ENCODE measurements at regions not wholly inside any gene's neighbourhood (a gene's known extent, or its start where the extent isn't known, plus 50 kb on each side); places are given as distances from the start of the nearest gene placed in this dataset.

- Histone ChIP-seq H3K27me3 (ENCODE audit: insufficient read depth, insufficient read length) (no peaks in the 10 kb centered on the region), H3K9ac (ENCODE audit: insufficient read length, low read depth) (no peak overlapping the region), H3K9me3 (ENCODE audit: insufficient read depth, low read length) (no peaks in the 10 kb centered on the region), H3K4me3 (ENCODE audit: insufficient read length, low read depth) (no peak overlapping the region), H3K36me3 (ENCODE audit: insufficient read depth, insufficient read length, low read length) (no peaks in the 10 kb centered on the region), H3K4me1 (ENCODE audit: insufficient read depth, insufficient read length) (no peaks in the 10 kb centered on the region)
- no peak for TF ChIP-seq ZNF274 (IDR thresholded peaks at IDR 0.05; ENCODE audit: low read depth, low read length)
- no peak for TF ChIP-seq SUZ12 (IDR thresholded peaks at IDR 0.05; ENCODE audit: extremely low read depth, insufficient read depth, insufficient read length)
- TF ChIP-seq YY1 (IDR thresholded peaks at IDR 0.05; ENCODE audit: insufficient read depth, insufficient read length), result no peak
- DNase-seq (ENCODE audit: low read depth, low spot score), result no peak
Observed at GRCh38 chr11:21636561-21636960, 556.3 kb upstream of the ANO5 start.

DNA sequence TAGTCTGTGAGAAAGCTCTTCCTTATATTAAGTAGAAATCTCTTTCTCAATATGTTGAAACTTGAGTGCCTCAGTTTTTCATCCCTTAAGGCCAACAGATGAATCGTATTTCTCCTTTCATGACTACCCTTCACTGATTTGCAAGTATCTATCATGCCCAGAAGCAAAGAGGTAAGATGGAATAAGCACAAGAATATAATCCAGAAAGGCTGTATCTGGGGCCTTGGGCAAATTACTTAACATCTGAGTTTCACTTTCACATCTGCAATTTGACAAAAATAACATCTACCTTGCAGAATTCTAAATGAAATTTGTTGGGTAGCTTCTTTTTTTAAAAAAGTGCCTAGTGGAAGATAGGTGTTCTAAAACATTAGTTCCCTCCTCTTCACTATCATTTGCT, 552.4 kb upstream of the ANO5 start:
- H3K27me3 ChIP-seq (ENCODE audit: insufficient read depth, insufficient read length), result no peaks in the 10 kb centered on the region
- no peak for DNase-seq (ENCODE audit: low read depth, low spot score)
- TF ChIP-seq YY1 (IDR thresholded peaks at IDR 0.05; ENCODE audit: insufficient read depth, insufficient read length), result no peak
- TF ChIP-seq ZNF274 (IDR thresholded peaks at IDR 0.05; ENCODE audit: low read depth, low read length), result no peak
- no peak for TF ChIP-seq SUZ12 (IDR thresholded peaks at IDR 0.05; ENCODE audit: extremely low read depth, insufficient read depth, insufficient read length)
- no peak overlapping the region for H3K9ac ChIP-seq (ENCODE audit: insufficient read length, low read depth)
- no peaks in the 10 kb centered on the region for H3K36me3 ChIP-seq (ENCODE audit: insufficient read depth, insufficient read length, low read length)
- no peak overlapping the region for H3K4me3 ChIP-seq (ENCODE audit: insufficient read length, low read depth)
- no peaks in the 10 kb centered on the region for H3K9me3 ChIP-seq (ENCODE audit: insufficient read depth, low read length)
- H3K4me1 ChIP-seq (ENCODE audit: insufficient read depth, insufficient read length), result no peaks in the 10 kb centered on the region

DNA sequence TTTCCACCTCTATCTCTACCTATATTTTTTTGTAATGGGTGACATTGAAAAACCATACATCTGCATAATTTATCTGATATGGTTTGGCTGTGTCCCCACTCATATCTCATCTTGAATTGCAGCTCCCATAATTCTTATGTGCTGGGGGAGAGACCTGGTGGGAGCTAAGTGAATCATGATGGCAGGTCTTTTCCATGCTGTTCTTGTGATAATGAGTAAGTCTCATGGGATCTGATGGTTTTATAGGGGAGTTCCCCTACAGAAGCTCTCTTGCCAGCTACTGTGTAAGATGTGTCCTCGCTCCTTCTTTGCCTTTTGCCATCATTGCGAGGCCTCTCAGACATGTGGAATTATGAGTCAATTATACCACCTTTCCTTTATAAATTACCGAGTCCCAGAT, 551.0 kb upstream of the ANO5 start:
- Histone ChIP-seq H3K36me3 (ENCODE audit: insufficient read depth, insufficient read length, low read length) (no peaks in the 10 kb centered on the region), H3K9me3 (ENCODE audit: insufficient read depth, low read length) (no peaks in the 10 kb centered on the region), H3K9ac (ENCODE audit: insufficient read length, low read depth) (no peak overlapping the region), H3K27me3 (ENCODE audit: insufficient read depth, insufficient read length) (no peaks in the 10 kb centered on the region), H3K4me3 (ENCODE audit: insufficient read length, low read depth) (no peak overlapping the region), H3K4me1 (ENCODE audit: insufficient read depth, insufficient read length) (no peaks in the 10 kb centered on the region)
- TF ChIP-seq YY1 (IDR thresholded peaks at IDR 0.05; ENCODE audit: insufficient read depth, insufficient read length), result no peak
- no peak for TF ChIP-seq ZNF274 (IDR thresholded peaks at IDR 0.05; ENCODE audit: low read depth, low read length)
- no peak for TF ChIP-seq SUZ12 (IDR thresholded peaks at IDR 0.05; ENCODE audit: extremely low read depth, insufficient read depth, insufficient read length)
- DNase-seq (ENCODE audit: low read depth, low spot score), result no peak

- H3K9ac ChIP-seq (ENCODE audit: insufficient read length, low read depth), result no peak overlapping the region
- no peak for TF ChIP-seq SUZ12 (IDR thresholded peaks at IDR 0.05; ENCODE audit: extremely low read depth, insufficient read depth, insufficient read length)
- no peak for TF ChIP-seq YY1 (IDR thresholded peaks at IDR 0.05; ENCODE audit: insufficient read depth, insufficient read length)
- no peak for TF ChIP-seq ZNF274 (IDR thresholded peaks at IDR 0.05; ENCODE audit: low read depth, low read length)
- no peaks in the 10 kb centered on the region for H3K36me3 ChIP-seq (ENCODE audit: insufficient read depth, insufficient read length, low read length)
- H3K4me3 ChIP-seq (ENCODE audit: insufficient read length, low read depth), result no peak overlapping the region
- no peak for DNase-seq (ENCODE audit: low read depth, low spot score)
- no peaks in the 10 kb centered on the region for H3K9me3 ChIP-seq (ENCODE audit: insufficient read depth, low read length)
- no peaks in the 10 kb centered on the region for H3K4me1 ChIP-seq (ENCODE audit: insufficient read depth, insufficient read length)
- no peaks in the 10 kb centered on the region for H3K27me3 ChIP-seq (ENCODE audit: insufficient read depth, insufficient read length)
Observed at GRCh38 chr11:21646351-21646750, 546.5 kb upstream of the ANO5 start.

DNA sequence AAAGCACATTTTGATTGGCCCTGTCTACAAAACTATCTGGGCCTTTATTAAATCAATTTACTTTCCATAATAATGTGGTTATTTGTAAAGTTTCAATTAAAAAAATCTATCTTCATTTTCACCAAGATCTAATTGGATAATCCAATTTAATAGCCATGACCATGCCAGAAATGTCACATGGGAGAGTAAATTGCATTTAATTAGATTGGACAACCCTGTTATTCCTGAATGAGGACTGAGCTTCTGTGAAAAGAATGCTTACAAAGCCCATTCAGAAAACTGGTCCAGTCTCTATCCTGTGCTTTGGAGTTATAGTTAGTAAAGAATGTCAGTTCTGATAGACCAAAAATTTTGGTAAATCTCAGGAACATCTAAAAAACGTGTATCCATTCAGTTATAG, 541.9 kb upstream of the ANO5 start:
- H3K36me3 ChIP-seq (ENCODE audit: insufficient read depth, insufficient read length, low read length), result no peaks in the 10 kb centered on the region
- TF ChIP-seq YY1 (IDR thresholded peaks at IDR 0.05; ENCODE audit: insufficient read depth, insufficient read length) (no peak), ZNF274 (IDR thresholded peaks at IDR 0.05; ENCODE audit: low read depth, low read length) (no peak), SUZ12 (IDR thresholded peaks at IDR 0.05; ENCODE audit: extremely low read depth, insufficient read depth, insufficient read length) (no peak)
- DNase-seq (ENCODE audit: low read depth, low spot score), result no peak
- H3K27me3 ChIP-seq (ENCODE audit: insufficient read depth, insufficient read length), result no peaks in the 10 kb centered on the region
- no peaks in the 10 kb centered on the region for H3K4me1 ChIP-seq (ENCODE audit: insufficient read depth, insufficient read length)
- no peak overlapping the region for H3K9ac ChIP-seq (ENCODE audit: insufficient read length, low read depth)
- H3K9me3 ChIP-seq (ENCODE audit: insufficient read depth, low read length), result no peaks in the 10 kb centered on the region
- no peak overlapping the region for H3K4me3 ChIP-seq (ENCODE audit: insufficient read length, low read depth)

GRCh38 chr11:21653951-21654421, 538.9 kb upstream of the ANO5 start:
- Histone ChIP-seq H3K4me1 (ENCODE audit: insufficient read depth, insufficient read length) (no peaks in the 10 kb centered on the region), H3K4me3 (ENCODE audit: insufficient read length, low read depth) (no peak overlapping the region), H3K9ac (ENCODE audit: insufficient read length, low read depth) (no peak overlapping the region), H3K9me3 (ENCODE audit: insufficient read depth, low read length) (no peaks in the 10 kb centered on the region), H3K27me3 (ENCODE audit: insufficient read depth, insufficient read length) (no peaks in the 10 kb centered on the region), H3K36me3 (ENCODE audit: insufficient read depth, insufficient read length, low read length) (no peaks in the 10 kb centered on the region)
- TF ChIP-seq SUZ12 (IDR thresholded peaks at IDR 0.05; ENCODE audit: extremely low read depth, insufficient read depth, insufficient read length) (no peak), ZNF274 (IDR thresholded peaks at IDR 0.05; ENCODE audit: low read depth, low read length) (no peak), YY1 (IDR thresholded peaks at IDR 0.05; ENCODE audit: insufficient read depth, insufficient read length) (no peak)
- DNase-seq (ENCODE audit: low read depth, low spot score), result no peak

DNA sequence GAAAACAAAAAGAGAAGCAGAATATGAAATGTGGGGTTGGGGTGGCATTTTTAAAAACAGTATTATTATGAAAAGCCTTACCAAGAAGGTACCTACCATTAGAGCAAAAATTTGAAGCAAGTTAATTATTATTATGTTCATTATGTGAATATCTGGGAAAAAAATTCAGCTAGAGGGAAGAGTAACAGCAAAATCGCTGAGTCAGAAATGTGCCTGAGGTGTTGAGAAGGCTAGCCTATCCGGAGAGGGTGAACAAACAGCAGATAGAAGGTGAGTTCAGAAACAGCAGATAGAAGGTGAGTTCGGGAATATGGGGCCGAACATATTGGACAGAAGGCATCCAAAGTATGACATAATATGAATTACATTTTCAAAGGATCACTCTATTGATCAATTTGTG, 536.8 kb upstream of the ANO5 start:
- Histone ChIP-seq H3K36me3 (ENCODE audit: insufficient read depth, insufficient read length, low read length) (no peaks in the 10 kb centered on the region), H3K9me3 (ENCODE audit: insufficient read depth, low read length) (no peaks in the 10 kb centered on the region), H3K4me1 (ENCODE audit: insufficient read depth, insufficient read length) (no peaks in the 10 kb centered on the region), H3K27me3 (ENCODE audit: insufficient read depth, insufficient read length) (no peaks in the 10 kb centered on the region), H3K4me3 (ENCODE audit: insufficient read length, low read depth) (no peak overlapping the region), H3K9ac (ENCODE audit: insufficient read length, low read depth) (no peak overlapping the region)
- no peak for TF ChIP-seq SUZ12 (IDR thresholded peaks at IDR 0.05; ENCODE audit: extremely low read depth, insufficient read depth, insufficient read length)
- TF ChIP-seq ZNF274 (IDR thresholded peaks at IDR 0.05; ENCODE audit: low read depth, low read length), result no peak
- TF ChIP-seq YY1 (IDR thresholded peaks at IDR 0.05; ENCODE audit: insufficient read depth, insufficient read length), result no peak
- no peak for DNase-seq (ENCODE audit: low read depth, low spot score)
